SK-N-SH (cell line): ENCODE measurements at regions not wholly inside any gene's neighbourhood (a gene's known extent, or its start where the extent isn't known, plus 50 kb on each side); places are given as distances from the start of the nearest gene placed in this dataset.

ENCODE experiments used
- CTCF ChIA-PET: fragments of 300-600, 350-600 bp; formaldehyde crosslinking; extraction: SDS; loops from one replicate; lab custom pipeline; 2021; lab: Yijun Ruan, JAX
- POLR2A ChIA-PET: fragments of 350-600 bp; sonication (Branson Sonifier 250); formaldehyde crosslinking; extraction: SDS; loops from one replicate; lab custom pipeline; 2020; ENCODE audit warnings: antibody characterized with exemption, inconsistent platforms; lab: Yijun Ruan, JAX
- DNase-seq: peaks from one replicate; pipeline ENCODE4 v3.0.0; 2012
- H2AFZ ChIP-seq: fragments of 200-600 bp; sonication (generic); 2 replicates; pipeline ENCODE4 v1.8.1; 2016; ENCODE audit warnings: antibody characterized with exemption, mild to moderate bottlenecking, low read depth
- H3F3A ChIP-seq: fragments of 200-600 bp; sonication (generic); replicated peaks from 2 replicates; pipeline ENCODE3; 2016; ENCODE audit warnings: antibody characterized with exemption, mild to moderate bottlenecking; ENCODE audit not compliant: insufficient read depth
- H3K27ac ChIP-seq, 2 experiments: fragments of 200-500 bp in 1 of 2; fragments of 200-600 bp in 1 of 2; sonication (Bioruptor generic) in 1 of 2; sonication (generic), shearing (Covaris generic) in 1 of 2; 2 replicates each; pipeline versions ENCODE4 v1.5.1 to v1.6.1; 2014 to 2016; ENCODE audit warnings: low read depth in 2 of 2, inconsistent platforms in 1 of 2, low read length in 1 of 2, mild to moderate bottlenecking in 1 of 2, mixed read lengths in 1 of 2
- H3K27me3 ChIP-seq: fragments of 200-600 bp; sonication (generic), shearing (Covaris generic); 2 replicates; pipeline ENCODE4 v1.6.1; 2016; ENCODE audit warnings: mixed run types; ENCODE audit not compliant: insufficient read depth
- H3K36me3 ChIP-seq, 2 experiments: fragments of 200-500 bp in 1 of 2; fragments of 200-600 bp in 1 of 2; sonication (Bioruptor generic) in 1 of 2; sonication (generic) in 1 of 2; replicated peaks in 1 of 2; 2 replicates each; pipeline versions ENCODE3 to v1.5.1; 2014 to 2016; ENCODE audit warnings: low read length in 1 of 2, mild to moderate bottlenecking in 1 of 2; ENCODE audit not compliant: insufficient read depth in 2 of 2, control insufficient read depth in 1 of 2
- H3K4me1 ChIP-seq, 2 experiments: fragments of 200-500 bp in 1 of 2; fragments of 200-600 bp in 1 of 2; sonication (Bioruptor generic) in 1 of 2; sonication (generic), shearing (Covaris generic) in 1 of 2; 2 replicates each; pipeline versions ENCODE4 v1.5.1 to v1.6.1; 2014 to 2016; ENCODE audit warnings: low read depth in 1 of 2, low read length in 1 of 2, mixed run types in 1 of 2; ENCODE audit not compliant: insufficient read depth in 2 of 2, control insufficient read depth in 1 of 2
- H3K4me2 ChIP-seq: fragments of 200-600 bp; sonication (generic), shearing (Covaris generic); 2 replicates; pipeline ENCODE4 v1.6.1; 2017; ENCODE audit warnings: mixed run types
- H3K4me3 ChIP-seq, 2 experiments: fragments of 200-500 bp in 1 of 2; fragments of 200-600 bp in 1 of 2; sonication (Bioruptor generic) in 1 of 2; sonication (generic), shearing (Covaris generic) in 1 of 2; 2 replicates each; pipeline versions ENCODE4 v1.5.1 to v1.8.1; 2014 to 2016; ENCODE audit warnings: low read depth in 2 of 2, inconsistent platforms in 1 of 2, low read length in 1 of 2, mild to moderate bottlenecking in 1 of 2, mixed read lengths in 1 of 2, moderate library complexity in 1 of 2
- H3K79me2 ChIP-seq: fragments of 200-600 bp; sonication (generic); 2 replicates; pipeline ENCODE4 v1.8.1; 2017; ENCODE audit warnings: mild to moderate bottlenecking; ENCODE audit not compliant: insufficient read depth
- H3K9ac ChIP-seq: fragments of 200-600 bp; sonication (generic); 2 replicates; pipeline ENCODE4 v1.6.1; 2017; ENCODE audit warnings: mixed run types
- H3K9me2 ChIP-seq: fragments of 200-600 bp; sonication (generic); 2 replicates; pipeline ENCODE4 v1.6.1; 2017; ENCODE audit warnings: mixed run types
- H3K9me3 ChIP-seq: fragments of 200-600 bp; sonication (generic); 2 replicates; pipeline ENCODE4 v1.6.1; 2017; ENCODE audit warnings: mixed run types, mild to moderate bottlenecking, moderate library complexity
- H4K20me1 ChIP-seq: fragments of 200-600 bp; sonication (generic); 2 replicates; pipeline ENCODE4 v1.6.1; 2017; ENCODE audit warnings: mild to moderate bottlenecking, mixed run types; ENCODE audit not compliant: insufficient read depth
- EZH2phosphoT487 ChIP-seq: fragments of 200-600 bp; sonication (generic); IDR thresholded peaks from 2 replicates; pipeline ENCODE4 v1.6.1; 2017; ENCODE audit warnings: low read depth, mixed run types, mild to moderate bottlenecking, antibody characterized with exemption, moderate library complexity, borderline replicate concordance
- FOSL2 ChIP-seq: IDR thresholded peaks from 2 replicates; pipeline ENCODE4 v1.4.0; 2012; ENCODE audit warnings: low read depth, mild to moderate bottlenecking, moderate library complexity, borderline replicate concordance
- GABPA ChIP-seq: IDR thresholded peaks from 2 replicates; pipeline ENCODE4 v1.4.0; 2012; ENCODE audit warnings: low read depth, mild to moderate bottlenecking
- GATA2 ChIP-seq: sonication (generic); formaldehyde crosslinking; IDR thresholded peaks from 2 replicates; pipeline ENCODE4 v1.5.0; 2020; ENCODE audit warnings: mild to moderate bottlenecking, missing genetic modification reagents
- NFIC ChIP-seq: IDR thresholded peaks from 2 replicates; pipeline ENCODE4 v1.4.0; 2012; ENCODE audit warnings: borderline replicate concordance
- POLR2AphosphoS5 ChIP-seq: IDR thresholded peaks from 2 replicates; pipeline ENCODE4 v1.6.1; 2012; ENCODE audit warnings: low read depth, low read length
- RAD21 ChIP-seq: IDR thresholded peaks from 2 replicates; pipeline ENCODE4 v1.6.1; 2012; ENCODE audit warnings: mild to moderate bottlenecking, low read length
- RCOR1 ChIP-seq: fragments of 150-350 bp; IDR thresholded peaks from 2 replicates; pipeline ENCODE4 v1.6.1; 2017; ENCODE audit warnings: antibody characterized with exemption, low read length
- SIN3A ChIP-seq: IDR thresholded peaks from 2 replicates; pipeline ENCODE4 v1.6.1; 2012; ENCODE audit warnings: low read depth, mild to moderate bottlenecking, low read length, moderate library complexity, borderline replicate concordance
- TCF12 ChIP-seq: IDR thresholded peaks from 2 replicates; pipeline ENCODE4 v1.4.0; 2012
- TEAD4 ChIP-seq: IDR thresholded peaks from 2 replicates; pipeline ENCODE4 v1.4.0; 2012; ENCODE audit warnings: mild to moderate bottlenecking, borderline replicate concordance; ENCODE audit not compliant: insufficient read depth
- USF2 ChIP-seq: fragments of 150-350 bp; IDR thresholded peaks from 2 replicates; pipeline ENCODE4 v1.6.1; 2017; ENCODE audit warnings: antibody characterized with exemption, low read length, low read depth, borderline replicate concordance
- WGBS: methylation state at CpG from one replicate; pipeline ENCODE4 v1.1.6; 2017; ENCODE audit warnings: low lambda C conversion rate; 5-methylcytosine and 5-hydroxymethylcytosine counted together
- TF ChIP-seq, protein P1 (sequence below): IDR thresholded peaks from 2 replicates; pipeline ENCODE4 v1.6.1; 2012; ENCODE audit warnings: mild to moderate bottlenecking, low read depth, low read length, moderate library complexity
- TF ChIP-seq, protein P2 (sequence below): fragments of 200-600 bp; sonication (generic); IDR thresholded peaks from 2 replicates; pipeline ENCODE4 v1.6.1; 2017; ENCODE audit warnings: antibody characterized with exemption, mild to moderate bottlenecking, moderate library complexity

DNA sequence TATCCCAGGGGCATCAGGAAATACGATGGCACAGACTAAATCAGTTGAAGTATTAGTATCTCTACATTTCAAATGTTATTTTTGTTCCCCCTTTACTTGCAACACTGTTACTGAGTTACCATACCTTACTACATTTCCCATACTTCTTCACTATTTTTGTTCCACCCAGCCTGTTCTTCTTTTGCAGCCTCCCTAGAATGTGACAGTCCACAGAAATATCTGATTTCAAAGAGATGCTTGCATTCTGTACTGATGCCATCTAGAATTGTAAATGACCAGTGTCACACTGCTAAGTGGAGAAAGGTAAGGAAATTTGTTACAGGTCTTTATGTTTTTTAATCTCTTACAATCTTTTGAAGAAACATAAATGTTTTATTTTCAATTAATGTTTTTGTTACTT is 279.9 kb downstream of the CCER1 start:
- Histone ChIP-seq H3K4me2 (no peak overlapping the region), H3K4me3 (no peak overlapping the region), H3F3A (no peaks in the 10 kb centered on the region), H3K9me3 (no peaks in the 10 kb centered on the region), H2AFZ (no peak overlapping the region), H3K9me2 (no peaks in the 10 kb centered on the region), H3K9ac (no peak overlapping the region), H3K27me3 (no peaks in the 10 kb centered on the region), H3K36me3 (no peaks in the 10 kb centered on the region), H3K4me1 (no peaks in the 10 kb centered on the region; a peak in 1 of 4 replicates), H3K27ac (no peak overlapping the region), H3K79me2 (no peaks in the 10 kb centered on the region), H4K20me1 (no peaks in the 10 kb centered on the region)
- ChIA-PET POLR2A (no interaction called here), CTCF (no interaction called here)
- TF ChIP-seq NFIC (no peak), POLR2AphosphoS5 (no peak), TEAD4 (no peak), SIN3A (no peak), USF2 (no peak), EZH2phosphoT487 (no peak), TCF12 (no peak), GABPA (no peak), RCOR1 (no peak), GATA2 (CRISPR knock-in tag) (no peak), FOSL2 (no peak), RAD21 (no peak)
- TF ChIP-seq, protein P1, sequence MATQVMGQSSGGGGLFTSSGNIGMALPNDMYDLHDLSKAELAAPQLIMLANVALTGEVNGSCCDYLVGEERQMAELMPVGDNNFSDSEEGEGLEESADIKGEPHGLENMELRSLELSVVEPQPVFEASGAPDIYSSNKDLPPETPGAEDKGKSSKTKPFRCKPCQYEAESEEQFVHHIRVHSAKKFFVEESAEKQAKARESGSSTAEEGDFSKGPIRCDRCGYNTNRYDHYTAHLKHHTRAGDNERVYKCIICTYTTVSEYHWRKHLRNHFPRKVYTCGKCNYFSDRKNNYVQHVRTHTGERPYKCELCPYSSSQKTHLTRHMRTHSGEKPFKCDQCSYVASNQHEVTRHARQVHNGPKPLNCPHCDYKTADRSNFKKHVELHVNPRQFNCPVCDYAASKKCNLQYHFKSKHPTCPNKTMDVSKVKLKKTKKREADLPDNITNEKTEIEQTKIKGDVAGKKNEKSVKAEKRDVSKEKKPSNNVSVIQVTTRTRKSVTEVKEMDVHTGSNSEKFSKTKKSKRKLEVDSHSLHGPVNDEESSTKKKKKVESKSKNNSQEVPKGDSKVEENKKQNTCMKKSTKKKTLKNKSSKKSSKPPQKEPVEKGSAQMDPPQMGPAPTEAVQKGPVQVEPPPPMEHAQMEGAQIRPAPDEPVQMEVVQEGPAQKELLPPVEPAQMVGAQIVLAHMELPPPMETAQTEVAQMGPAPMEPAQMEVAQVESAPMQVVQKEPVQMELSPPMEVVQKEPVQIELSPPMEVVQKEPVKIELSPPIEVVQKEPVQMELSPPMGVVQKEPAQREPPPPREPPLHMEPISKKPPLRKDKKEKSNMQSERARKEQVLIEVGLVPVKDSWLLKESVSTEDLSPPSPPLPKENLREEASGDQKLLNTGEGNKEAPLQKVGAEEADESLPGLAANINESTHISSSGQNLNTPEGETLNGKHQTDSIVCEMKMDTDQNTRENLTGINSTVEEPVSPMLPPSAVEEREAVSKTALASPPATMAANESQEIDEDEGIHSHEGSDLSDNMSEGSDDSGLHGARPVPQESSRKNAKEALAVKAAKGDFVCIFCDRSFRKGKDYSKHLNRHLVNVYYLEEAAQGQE, result no peak
- TF ChIP-seq, protein P2, sequence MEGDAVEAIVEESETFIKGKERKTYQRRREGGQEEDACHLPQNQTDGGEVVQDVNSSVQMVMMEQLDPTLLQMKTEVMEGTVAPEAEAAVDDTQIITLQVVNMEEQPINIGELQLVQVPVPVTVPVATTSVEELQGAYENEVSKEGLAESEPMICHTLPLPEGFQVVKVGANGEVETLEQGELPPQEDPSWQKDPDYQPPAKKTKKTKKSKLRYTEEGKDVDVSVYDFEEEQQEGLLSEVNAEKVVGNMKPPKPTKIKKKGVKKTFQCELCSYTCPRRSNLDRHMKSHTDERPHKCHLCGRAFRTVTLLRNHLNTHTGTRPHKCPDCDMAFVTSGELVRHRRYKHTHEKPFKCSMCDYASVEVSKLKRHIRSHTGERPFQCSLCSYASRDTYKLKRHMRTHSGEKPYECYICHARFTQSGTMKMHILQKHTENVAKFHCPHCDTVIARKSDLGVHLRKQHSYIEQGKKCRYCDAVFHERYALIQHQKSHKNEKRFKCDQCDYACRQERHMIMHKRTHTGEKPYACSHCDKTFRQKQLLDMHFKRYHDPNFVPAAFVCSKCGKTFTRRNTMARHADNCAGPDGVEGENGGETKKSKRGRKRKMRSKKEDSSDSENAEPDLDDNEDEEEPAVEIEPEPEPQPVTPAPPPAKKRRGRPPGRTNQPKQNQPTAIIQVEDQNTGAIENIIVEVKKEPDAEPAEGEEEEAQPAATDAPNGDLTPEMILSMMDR, result no peak
- 20% methylated on average over 1 of the region's 1 CpG for WGBS
- DNase-seq, result no peak
